GM12878 (cell line): ENCODE measurements at regions not wholly inside any gene's neighbourhood (a gene's known extent, or its start where the extent isn't known, plus 50 kb on each side); places are given as distances from the start of the nearest gene placed in this dataset.

Source experiments
- BHLHE40 ChIP-seq, 2 experiments: fragments of 450-650 bp in 1 of 2; IDR thresholded peaks; 2 replicates each; pipeline ENCODE4 v1.6.1; 2011 to 2017; ENCODE audit warnings: low read depth in 2 of 2, borderline replicate concordance in 1 of 2, improper control_type of control experiment in 1 of 2, low read length in 1 of 2, mild to moderate bottlenecking in 1 of 2
- CEBPB ChIP-seq, 2 experiments: fragments of 150-350 bp in 1 of 2; IDR thresholded peaks; 2 replicates each; pipeline ENCODE4 v1.6.1; 2012 to 2014; ENCODE audit warnings: low read depth in 2 of 2, low read length in 2 of 2, borderline replicate concordance in 1 of 2, inconsistent platforms in 1 of 2
- CTCF ChIP-seq, 3 experiments: IDR thresholded peaks in 2 of 3; conservative IDR thresholded peaks in 1 of 3; 2 replicates each; pipeline ENCODE4 v1.5.1; 2011; ENCODE audit warnings: low read depth in 3 of 3, low read length in 3 of 3, mild to moderate bottlenecking in 3 of 3, control low read depth in 2 of 3, moderate library complexity in 2 of 3, inconsistent platforms in 1 of 3, mixed read lengths in 1 of 3; ENCODE audit not compliant: control insufficient read depth in 2 of 3, insufficient read depth in 1 of 3; ENCODE audit errors: extremely low read depth in 1 of 3
- EZH2 ChIP-seq: IDR thresholded peaks from 2 replicates; pipeline ENCODE4 v1.6.1; 2012; ENCODE audit warnings: low read depth, mild to moderate bottlenecking, control low read depth, inconsistent platforms, low read length, borderline replicate concordance; ENCODE audit not compliant: control insufficient read depth
- JUND ChIP-seq: IDR thresholded peaks from 2 replicates; pipeline ENCODE4 v1.6.1; 2012; ENCODE audit warnings: low read depth, mild to moderate bottlenecking, low read length, improper control_type of control experiment, moderate library complexity
- MYC ChIP-seq: IDR thresholded peaks from 2 replicates; pipeline ENCODE4 v1.6.1; 2011; ENCODE audit warnings: mild to moderate bottlenecking, low read length, moderate library complexity, inconsistent platforms; ENCODE audit not compliant: insufficient read depth, insufficient replicate concordance, insufficient read length, severe bottlenecking
- NFIC ChIP-seq: IDR thresholded peaks from 2 replicates; pipeline ENCODE4 v1.6.1; 2012; ENCODE audit warnings: low read depth, mild to moderate bottlenecking, inconsistent platforms, low read length, moderate library complexity
- POU2F2 ChIP-seq: IDR thresholded peaks from 3 replicates; pipeline ENCODE4 v1.6.1; 2011; ENCODE audit warnings: low read depth, mild to moderate bottlenecking, low read length, borderline replicate concordance
- RCOR1 ChIP-seq: conservative IDR thresholded peaks from 2 replicates; pipeline ENCODE4 v1.6.1; 2012; ENCODE audit warnings: low read depth, low read length, improper control_type of control experiment
- RFX5 ChIP-seq: IDR thresholded peaks from 2 replicates; pipeline ENCODE4 v1.6.1; 2011; ENCODE audit warnings: low read depth, low read length, improper control_type of control experiment
- SREBF2 ChIP-seq: IDR thresholded peaks from 2 replicates; pipeline ENCODE4 v1.6.1; 2012; ENCODE audit warnings: mild to moderate bottlenecking, low read length
- STAT1 ChIP-seq: fragments of 450-650 bp; conservative IDR thresholded peaks from 2 replicates; pipeline ENCODE4 v1.6.1; 2014; ENCODE audit warnings: antibody characterized with exemption, mild to moderate bottlenecking

DNA sequence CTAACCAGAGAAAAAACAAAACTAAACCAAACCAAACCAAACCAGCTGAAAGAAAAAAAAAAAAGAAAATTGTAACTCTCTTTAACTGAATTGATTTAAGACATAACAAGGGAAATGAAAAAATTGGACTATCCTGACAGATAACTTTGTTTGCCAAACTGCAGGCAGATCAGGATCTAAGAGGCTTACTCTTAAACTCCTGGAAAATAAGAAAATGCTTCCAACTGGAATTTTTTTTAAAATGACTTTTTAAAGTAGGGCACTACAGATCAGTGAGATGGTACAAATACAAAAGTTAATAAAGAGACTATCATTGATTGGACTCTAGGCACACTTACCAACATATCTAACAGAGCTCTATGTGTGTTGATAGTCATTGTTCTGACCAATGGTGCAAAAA, 125.5 kb upstream of the KCNJ16 start:
- TF ChIP-seq SREBF2 (no peak), CTCF (IDR thresholded peaks at IDR 0.05 in 2 of 3, conservative IDR thresholded peaks at IDR 0.05 in 1 of 3; ENCODE audit: control insufficient read depth in 2 of 3, extremely low read depth in 1 of 3, insufficient read depth in 1 of 3, low read depth in 3 of 3, low read length in 3 of 3) (no peak), RCOR1 (no peak), CEBPB (IDR thresholded peaks at IDR 0.05; ENCODE audit: borderline replicate concordance in 1 of 2, low read depth in 2 of 2, low read length in 2 of 2) (no peak), JUND (no peak), MYC (no peak), STAT1 (no peak), NFIC (no peak), EZH2 (no peak), POU2F2 (no peak), RFX5 (no peak), BHLHE40 (IDR thresholded peaks at IDR 0.05; ENCODE audit: borderline replicate concordance in 1 of 2, low read depth in 2 of 2, low read length in 1 of 2) (no peak)
